ENCODE measurements at regions not wholly inside any gene's neighbourhood (a gene's known extent, or its start where the extent isn't known, plus 50 kb on each side); places are given as distances from the start of the nearest gene placed in this dataset.

DNA sequence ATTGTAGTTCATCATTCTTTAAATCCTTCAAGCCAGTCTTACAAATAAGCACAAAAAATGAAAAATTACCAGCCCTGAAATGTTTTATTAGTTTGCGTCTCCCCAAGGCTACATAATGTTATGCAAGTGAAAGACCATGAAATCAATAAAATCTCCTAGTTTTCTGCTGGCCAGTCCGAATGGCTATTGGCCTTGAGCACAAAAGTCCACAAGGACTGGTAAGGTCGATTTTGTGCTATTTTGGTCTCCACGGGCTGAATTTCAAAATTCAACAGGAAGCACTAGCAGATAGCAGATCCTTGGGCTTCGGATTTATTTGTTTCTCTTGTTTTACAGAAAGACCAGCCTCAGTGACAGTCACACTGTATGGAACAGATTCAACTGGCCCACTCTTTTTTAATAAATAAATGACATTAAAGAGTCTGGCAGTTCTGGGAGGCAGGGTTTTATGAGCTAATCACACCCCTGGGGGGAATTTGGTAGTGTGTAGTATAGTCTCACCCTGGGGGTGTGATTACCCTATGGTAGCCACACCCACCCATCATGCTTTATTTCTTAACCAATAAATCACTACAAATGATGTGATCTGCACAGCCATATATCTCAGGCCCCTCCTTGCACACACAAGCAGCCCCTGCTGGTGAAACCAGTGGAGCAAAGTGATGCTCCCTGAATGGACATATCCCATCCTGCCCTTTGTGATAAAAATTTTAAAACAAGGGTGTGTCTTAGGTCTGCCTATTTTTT, 51.1 kb upstream of the TMEM33 start:
- CTCF ChIA-PET: interaction anchor here (0.6 to 2.4 kb wide), 14 partner anchors 12 to 942 kb away, joined by 3 to 14 read pairs (median 4); no protein-coding TSS in a partner anchor
- POLR2A ChIA-PET: no interaction called here
- no peak for TF ChIP-seq CTCF (IDR thresholded peaks at IDR 0.05; ENCODE audit: insufficient read depth, low read depth, low read length)
- H3K4me3 ChIP-seq (ENCODE audit: low read depth, low read length): no peak overlapping the region
- H3K36me3 ChIP-seq (ENCODE audit: control insufficient read depth, insufficient read depth, low read length): no peaks in the 10 kb centered on the region
- H3K27me3 ChIP-seq (ENCODE audit: control insufficient read depth, insufficient read depth, low read length): peaks cover 32% of the 10 kb centered on the region
- DNase-seq (ENCODE audit: low read depth): no peak

- no peak for DNase-seq (ENCODE audit: low read depth)
- ChIA-PET CTCF (interaction anchor here (0.7 to 1.7 kb wide), 10 partner anchors 13 to 624 kb away, joined by 3 to 10 read pairs (median 4); no protein-coding TSS in a partner anchor), POLR2A (no interaction called here)
- Histone ChIP-seq H3K27me3 (ENCODE audit: control insufficient read depth, insufficient read depth, low read length) (peaks cover 43% of the 10 kb centered on the region), H3K36me3 (ENCODE audit: control insufficient read depth, insufficient read depth, low read length) (no peaks in the 10 kb centered on the region), H3K4me3 (ENCODE audit: low read depth, low read length) (no peak overlapping the region)
- TF ChIP-seq CTCF (IDR thresholded peaks at IDR 0.05; ENCODE audit: insufficient read depth, low read depth, low read length): peak; percentile 93
Measured at GRCh38 chr4:41882625-41883347, 52.4 kb upstream of the TMEM33 start.

- no peak for TF ChIP-seq CTCF (IDR thresholded peaks at IDR 0.05; ENCODE audit: insufficient read depth, low read depth, low read length)
- Histone ChIP-seq H3K4me3 (ENCODE audit: low read depth, low read length) (no peak overlapping the region), H3K36me3 (ENCODE audit: control insufficient read depth, insufficient read depth, low read length) (no peaks in the 10 kb centered on the region), H3K27me3 (ENCODE audit: control insufficient read depth, insufficient read depth, low read length) (peaks cover 50% of the 10 kb centered on the region)
- no peak for DNase-seq (ENCODE audit: low read depth)
- POLR2A ChIA-PET: no interaction called here
- CTCF ChIA-PET: no interaction called here
Measured at GRCh38 chr4:41881981-41882624, 53.1 kb upstream of the TMEM33 start.

DNA sequence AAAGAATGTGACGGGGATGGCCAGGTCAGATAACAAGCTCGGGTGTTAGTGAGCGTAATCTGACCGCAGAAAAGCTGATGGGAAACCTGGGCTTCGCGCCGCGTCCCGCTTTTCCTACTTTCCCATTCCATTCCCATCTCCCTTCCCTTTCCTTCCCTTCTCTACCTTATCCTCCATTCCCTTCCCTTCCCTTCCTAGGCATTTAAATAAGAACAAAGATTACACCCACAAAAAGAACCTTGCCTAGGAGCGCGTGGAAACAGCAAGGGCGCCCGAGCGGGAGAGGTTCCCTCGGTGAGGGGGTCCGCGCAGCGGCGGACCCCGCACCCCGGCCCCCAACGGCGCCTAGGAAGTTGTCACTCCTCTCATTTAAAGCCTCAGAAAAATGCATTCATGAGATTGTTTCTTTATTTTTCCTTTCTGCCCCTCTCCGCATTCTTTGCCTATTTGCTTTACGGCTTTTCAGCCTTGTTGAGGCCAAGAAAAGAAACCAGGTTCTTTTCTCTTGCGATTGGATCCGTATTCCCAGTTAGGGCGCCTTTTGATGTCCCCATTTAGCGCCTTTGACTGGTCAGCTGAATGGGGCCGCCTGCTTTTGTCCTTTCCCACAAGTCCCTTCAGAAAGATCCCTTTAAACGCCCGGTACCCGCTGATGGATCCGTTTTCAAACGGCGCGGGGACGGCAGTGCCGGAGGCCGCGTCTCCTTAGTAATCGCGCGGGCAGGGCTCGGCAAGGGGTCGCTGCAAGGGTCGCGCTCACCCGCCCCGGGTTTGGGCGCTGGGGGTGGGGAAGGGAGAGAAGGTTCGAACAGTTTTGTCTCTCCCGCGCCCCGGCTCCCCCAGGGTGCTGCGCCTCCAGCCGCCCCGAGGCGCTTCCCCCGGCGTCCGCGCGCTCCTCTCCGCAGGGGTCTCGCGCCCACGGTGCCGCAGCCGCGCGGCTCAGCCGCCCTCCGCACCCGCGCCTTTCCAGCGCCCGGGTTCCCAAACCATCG, 54.1 kb upstream of the TMEM33 start:
- ChIA-PET CTCF (interaction anchor here (0.7 to 1.1 kb wide), 2 partner anchors 10 to 622 kb away, joined by 3 read pairs; no protein-coding TSS in a partner anchor), POLR2A (no interaction called here)
- Histone ChIP-seq H3K36me3 (ENCODE audit: control insufficient read depth, insufficient read depth, low read length) (no peaks in the 10 kb centered on the region), H3K27me3 (ENCODE audit: control insufficient read depth, insufficient read depth, low read length) (peaks cover 48% of the 10 kb centered on the region), H3K4me3 (ENCODE audit: low read depth, low read length) (0 out of 2 replicates have a peak overlapping the region, but pooled peaks have one; percentile 16)
- no peak for DNase-seq (ENCODE audit: low read depth)
- no peak for TF ChIP-seq CTCF (IDR thresholded peaks at IDR 0.05; ENCODE audit: insufficient read depth, low read depth, low read length)

All from BJ (cell line).